ENCODE measurements at regions not wholly inside any gene's neighbourhood (a gene's known extent, or its start where the extent isn't known, plus 50 kb on each side); places are given as distances from the start of the nearest gene placed in this dataset.

GRCh38 chr14:83863042-83863774, 1666.7 kb upstream of the FLRT2 start:
- no peak for DNase-seq (ENCODE audit: extremely low spot score in 2 of 2)
- TF ChIP-seq POLR2A (IDR thresholded peaks at IDR 0.05) (no peak), POLR2AphosphoS5 (IDR thresholded peaks at IDR 0.05; ENCODE audit: insufficient read depth in 1 of 2, low read depth in 1 of 2) (no peak)
- TF ChIP-seq, protein P1, sequence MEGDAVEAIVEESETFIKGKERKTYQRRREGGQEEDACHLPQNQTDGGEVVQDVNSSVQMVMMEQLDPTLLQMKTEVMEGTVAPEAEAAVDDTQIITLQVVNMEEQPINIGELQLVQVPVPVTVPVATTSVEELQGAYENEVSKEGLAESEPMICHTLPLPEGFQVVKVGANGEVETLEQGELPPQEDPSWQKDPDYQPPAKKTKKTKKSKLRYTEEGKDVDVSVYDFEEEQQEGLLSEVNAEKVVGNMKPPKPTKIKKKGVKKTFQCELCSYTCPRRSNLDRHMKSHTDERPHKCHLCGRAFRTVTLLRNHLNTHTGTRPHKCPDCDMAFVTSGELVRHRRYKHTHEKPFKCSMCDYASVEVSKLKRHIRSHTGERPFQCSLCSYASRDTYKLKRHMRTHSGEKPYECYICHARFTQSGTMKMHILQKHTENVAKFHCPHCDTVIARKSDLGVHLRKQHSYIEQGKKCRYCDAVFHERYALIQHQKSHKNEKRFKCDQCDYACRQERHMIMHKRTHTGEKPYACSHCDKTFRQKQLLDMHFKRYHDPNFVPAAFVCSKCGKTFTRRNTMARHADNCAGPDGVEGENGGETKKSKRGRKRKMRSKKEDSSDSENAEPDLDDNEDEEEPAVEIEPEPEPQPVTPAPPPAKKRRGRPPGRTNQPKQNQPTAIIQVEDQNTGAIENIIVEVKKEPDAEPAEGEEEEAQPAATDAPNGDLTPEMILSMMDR (IDR thresholded peaks at IDR 0.05): no peak
- no peak overlapping the region for H3K27ac ChIP-seq
- H3K27me3 ChIP-seq: no peaks in the 10 kb centered on the region
- intact Hi-C loops (cut with DNase I): no loop called here
- no peaks in the 10 kb centered on the region for H3K36me3 ChIP-seq
- H3K9me3 ChIP-seq: no peaks in the 10 kb centered on the region
- H3K4me1 ChIP-seq: no peaks in the 10 kb centered on the region
- H3K4me3 ChIP-seq: no peak overlapping the region

DNA sequence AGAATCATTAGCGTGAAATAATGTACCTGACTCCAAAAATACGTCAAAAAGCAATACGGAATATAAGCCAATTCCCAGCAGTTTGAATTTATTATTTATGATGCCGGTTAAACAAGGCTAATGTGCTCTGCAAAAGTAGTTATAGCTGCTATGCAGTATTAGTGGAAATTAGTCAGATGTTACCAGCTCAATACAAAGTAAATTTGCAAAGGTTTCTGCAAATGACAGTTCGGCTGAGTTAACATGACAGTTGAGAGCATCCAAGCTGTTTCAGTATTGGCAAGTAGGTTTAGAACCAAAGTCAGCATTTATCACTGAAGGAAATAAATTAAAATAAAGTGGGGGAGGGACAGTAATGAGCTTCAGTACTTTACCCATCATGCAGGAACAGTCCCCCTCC, 1665.8 kb upstream of the FLRT2 start:
- TF ChIP-seq, protein P1 (IDR thresholded peaks at IDR 0.05): no peak
- TF ChIP-seq POLR2A (IDR thresholded peaks at IDR 0.05): no peak
- no peak for TF ChIP-seq POLR2AphosphoS5 (IDR thresholded peaks at IDR 0.05; ENCODE audit: insufficient read depth in 1 of 2, low read depth in 1 of 2)
- no peaks in the 10 kb centered on the region for H3K4me1 ChIP-seq
- H3K27me3 ChIP-seq: no peaks in the 10 kb centered on the region
- H3K4me3 ChIP-seq: no peak overlapping the region
- no peak overlapping the region for H3K27ac ChIP-seq
- H3K9me3 ChIP-seq: no peaks in the 10 kb centered on the region
- intact Hi-C loops (cut with DNase I): no loop called here
- DNase-seq (ENCODE audit: extremely low spot score in 2 of 2): no peak
- no peaks in the 10 kb centered on the region for H3K36me3 ChIP-seq

GRCh38 chr14:83867566-83868225, 1662.2 kb upstream of the FLRT2 start:
- Histone ChIP-seq H3K27me3 (no peaks in the 10 kb centered on the region), H3K27ac (no peak overlapping the region), H3K4me1 (no peaks in the 10 kb centered on the region), H3K36me3 (no peaks in the 10 kb centered on the region), H3K9me3 (no peaks in the 10 kb centered on the region), H3K4me3 (no peak overlapping the region)
- no peak for TF ChIP-seq POLR2A (IDR thresholded peaks at IDR 0.05)
- TF ChIP-seq, protein P1 (IDR thresholded peaks at IDR 0.05): no peak
- no peak for TF ChIP-seq POLR2AphosphoS5 (IDR thresholded peaks at IDR 0.05; ENCODE audit: insufficient read depth in 1 of 2, low read depth in 1 of 2)
- intact Hi-C loops (cut with DNase I): no loop called here
- DNase-seq (ENCODE audit: extremely low spot score in 2 of 2): no peak

DNA sequence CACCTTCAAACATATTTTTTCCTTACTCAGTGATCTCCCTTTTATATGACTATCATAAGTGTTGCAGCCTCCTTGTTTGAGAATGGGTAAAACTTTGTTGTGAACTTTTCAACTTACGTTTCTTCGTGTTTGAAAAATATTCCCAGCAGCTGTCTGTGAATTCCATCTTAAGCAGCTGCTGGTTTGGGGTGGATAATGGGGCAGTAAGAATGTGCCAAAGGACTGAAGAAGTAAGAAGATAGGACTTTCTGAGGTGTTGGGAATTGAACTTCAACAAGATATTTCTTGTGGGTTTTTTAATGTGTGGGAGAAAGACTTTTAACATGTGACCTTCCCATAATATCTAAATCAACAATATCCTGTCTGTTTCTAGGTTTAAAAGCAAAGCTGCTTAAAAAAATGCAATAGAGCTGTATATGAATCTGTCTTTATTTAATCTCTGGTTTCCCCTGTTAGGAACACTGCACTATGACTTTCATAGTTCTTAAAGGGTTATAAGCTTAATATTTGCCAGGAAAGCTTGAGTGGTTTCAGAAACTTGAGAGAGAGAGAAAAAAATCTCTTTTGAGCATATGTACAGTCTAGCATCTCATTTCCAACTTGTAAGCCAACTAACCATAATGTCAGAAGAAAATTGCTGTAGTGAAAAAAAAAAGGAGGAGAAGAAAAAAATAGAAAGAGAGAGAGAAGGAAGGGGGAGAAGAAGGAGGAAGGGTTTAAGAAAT, 1659.2 kb upstream of the FLRT2 start:
- Histone ChIP-seq H3K9me3 (no peaks in the 10 kb centered on the region), H3K27ac (no peak overlapping the region), H3K27me3 (no peaks in the 10 kb centered on the region), H3K36me3 (no peaks in the 10 kb centered on the region), H3K4me1 (no peaks in the 10 kb centered on the region), H3K4me3 (no peak overlapping the region)
- no peak for DNase-seq (ENCODE audit: extremely low spot score in 2 of 2)
- intact Hi-C loops (cut with DNase I): no loop called here
- TF ChIP-seq POLR2A (IDR thresholded peaks at IDR 0.05) (no peak), POLR2AphosphoS5 (IDR thresholded peaks at IDR 0.05; ENCODE audit: insufficient read depth in 1 of 2, low read depth in 1 of 2) (no peak)
- TF ChIP-seq, protein P1 (IDR thresholded peaks at IDR 0.05): no peak

Measured in vagina (tissue), 2 donors.